Suprapubic skin (tissue), 4 donors: ENCODE measurements at regions not wholly inside any gene's neighbourhood (a gene's known extent, or its start where the extent isn't known, plus 50 kb on each side); places are given as distances from the start of the nearest gene placed in this dataset.

ENCODE experiments used
- EP300 ChIP-seq: sonication (generic); formaldehyde crosslinking; IDR thresholded peaks from one replicate; pipeline ENCODE4 v1.6.1; 2017; ENCODE audit warnings: antibody characterized with exemption
- POLR2A ChIP-seq, 2 donors: fragments of 450-650 bp; IDR thresholded peaks; one replicate each; pipeline ENCODE4 v1.6.1; 2017; ENCODE audit warnings: antibody characterized with exemption in 2 of 2, mild to moderate bottlenecking in 2 of 2, moderate library complexity in 2 of 2
- POLR2AphosphoS5 ChIP-seq, 3 donors: sonication (generic); formaldehyde crosslinking; IDR thresholded peaks; one replicate each; pipeline ENCODE4 v1.6.1; 2017; ENCODE audit warnings: antibody characterized with exemption in 3 of 3
- TF ChIP-seq, protein P1 (sequence below), 2 donors: fragments of 200-600 bp in 1 of 2; fragments of 450-650 bp in 1 of 2; sonication (generic) in 1 of 2; IDR thresholded peaks; one replicate each; pipeline ENCODE4 v1.5.1; 2016 to 2019; ENCODE audit warnings: antibody characterized with exemption in 2 of 2, mild to moderate bottlenecking in 1 of 2, moderate library complexity in 1 of 2

DNA sequence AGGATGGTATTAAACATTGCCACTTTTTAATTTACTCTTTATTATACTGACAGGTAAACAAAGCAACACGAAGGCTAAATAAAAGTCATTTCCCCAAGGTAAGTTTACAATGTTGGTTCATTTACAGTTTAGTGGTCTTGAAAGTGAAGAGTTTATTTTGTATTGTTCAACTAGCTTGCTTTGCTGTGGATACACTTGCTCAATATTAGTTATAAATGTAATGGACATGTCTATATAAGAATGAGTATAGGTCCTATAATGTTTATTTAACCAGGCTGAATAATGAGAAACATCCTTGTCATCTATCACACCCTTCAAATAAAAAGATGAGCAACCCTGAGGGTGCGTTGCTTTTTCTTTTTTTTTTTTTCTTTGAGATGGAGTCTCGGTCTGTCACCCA lies 1129.4 kb downstream of the TSN start:
- TF ChIP-seq, protein P1, sequence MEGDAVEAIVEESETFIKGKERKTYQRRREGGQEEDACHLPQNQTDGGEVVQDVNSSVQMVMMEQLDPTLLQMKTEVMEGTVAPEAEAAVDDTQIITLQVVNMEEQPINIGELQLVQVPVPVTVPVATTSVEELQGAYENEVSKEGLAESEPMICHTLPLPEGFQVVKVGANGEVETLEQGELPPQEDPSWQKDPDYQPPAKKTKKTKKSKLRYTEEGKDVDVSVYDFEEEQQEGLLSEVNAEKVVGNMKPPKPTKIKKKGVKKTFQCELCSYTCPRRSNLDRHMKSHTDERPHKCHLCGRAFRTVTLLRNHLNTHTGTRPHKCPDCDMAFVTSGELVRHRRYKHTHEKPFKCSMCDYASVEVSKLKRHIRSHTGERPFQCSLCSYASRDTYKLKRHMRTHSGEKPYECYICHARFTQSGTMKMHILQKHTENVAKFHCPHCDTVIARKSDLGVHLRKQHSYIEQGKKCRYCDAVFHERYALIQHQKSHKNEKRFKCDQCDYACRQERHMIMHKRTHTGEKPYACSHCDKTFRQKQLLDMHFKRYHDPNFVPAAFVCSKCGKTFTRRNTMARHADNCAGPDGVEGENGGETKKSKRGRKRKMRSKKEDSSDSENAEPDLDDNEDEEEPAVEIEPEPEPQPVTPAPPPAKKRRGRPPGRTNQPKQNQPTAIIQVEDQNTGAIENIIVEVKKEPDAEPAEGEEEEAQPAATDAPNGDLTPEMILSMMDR (IDR thresholded peaks at IDR 0.05), result no peak
- no peak for TF ChIP-seq POLR2A (IDR thresholded peaks at IDR 0.05)
- TF ChIP-seq POLR2AphosphoS5 (IDR thresholded peaks at IDR 0.05), result no peak
- no peak for TF ChIP-seq EP300
